ENCODE measurements at regions not wholly inside any gene's neighbourhood (a gene's known extent, or its start where the extent isn't known, plus 50 kb on each side); places are given as distances from the start of the nearest gene placed in this dataset.

DNA sequence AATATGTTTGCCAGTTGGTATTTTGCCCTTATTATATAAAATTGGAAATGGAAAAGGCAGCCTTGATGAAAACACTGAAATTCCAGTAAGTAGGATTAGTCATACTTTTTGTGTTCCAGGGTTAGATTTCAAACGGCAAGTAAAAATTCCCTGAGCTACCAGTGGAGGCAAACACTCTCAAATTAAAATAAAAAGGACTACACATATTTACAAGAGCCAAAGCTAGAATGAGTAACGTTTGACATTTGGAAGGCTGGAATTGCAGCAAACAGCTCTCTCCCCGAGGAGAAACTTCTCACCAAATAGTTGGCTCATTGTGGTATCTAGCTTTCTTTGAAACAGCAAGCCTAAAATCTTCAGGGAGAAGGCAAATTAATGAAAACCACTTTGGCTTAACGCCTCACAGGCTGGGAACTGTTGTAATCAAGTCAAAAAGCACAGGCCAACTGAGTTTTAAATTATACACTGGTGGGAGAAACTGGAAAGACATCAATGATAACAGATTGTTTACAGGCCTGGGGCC lies 288.4 kb downstream of the SNX13 start:
- DNase-seq (ENCODE audit: low spot score) = no peak

DNA sequence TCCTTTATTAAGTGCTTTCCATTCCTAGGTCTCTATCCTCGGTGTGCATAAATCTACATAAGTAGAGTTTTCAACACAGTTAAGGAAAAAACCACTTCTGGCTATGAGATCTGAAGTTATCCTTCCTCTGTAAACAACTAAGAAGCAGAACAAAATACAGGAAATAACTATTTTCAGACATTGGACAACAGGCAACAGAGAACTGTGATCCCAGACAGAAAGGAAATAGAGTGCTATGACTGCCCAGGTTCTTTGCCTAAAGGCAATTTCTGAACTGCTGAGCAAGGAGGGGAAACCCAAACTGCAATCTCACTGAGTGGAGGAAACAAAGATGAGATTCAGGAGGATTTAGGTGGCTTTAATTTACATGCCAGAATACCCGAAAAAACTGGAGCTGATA lies 285.4 kb downstream of the SNX13 start:
- DNase-seq (ENCODE audit: low spot score) = no peak

DNA sequence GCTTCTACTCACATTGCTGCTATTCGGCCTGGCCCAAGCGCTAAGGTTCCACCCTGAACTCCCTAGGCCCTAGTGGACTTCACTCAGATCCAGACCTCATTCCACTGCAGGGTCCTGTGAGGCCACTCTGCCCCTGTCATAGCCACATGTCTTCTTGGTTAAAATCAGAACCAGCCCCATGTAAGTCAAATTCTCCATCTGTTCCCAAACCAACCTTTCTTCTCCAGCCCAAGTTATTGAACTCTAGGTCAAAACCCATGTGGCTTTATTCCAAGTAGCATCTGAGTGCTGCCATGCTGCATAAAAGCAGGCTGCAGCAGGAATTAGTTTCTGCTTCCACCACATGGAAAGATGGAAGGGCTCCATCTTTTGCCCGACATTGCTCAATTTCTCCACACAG lies 281.2 kb downstream of the SNX13 start:
- DNase-seq (ENCODE audit: low spot score) = no peak

DNA sequence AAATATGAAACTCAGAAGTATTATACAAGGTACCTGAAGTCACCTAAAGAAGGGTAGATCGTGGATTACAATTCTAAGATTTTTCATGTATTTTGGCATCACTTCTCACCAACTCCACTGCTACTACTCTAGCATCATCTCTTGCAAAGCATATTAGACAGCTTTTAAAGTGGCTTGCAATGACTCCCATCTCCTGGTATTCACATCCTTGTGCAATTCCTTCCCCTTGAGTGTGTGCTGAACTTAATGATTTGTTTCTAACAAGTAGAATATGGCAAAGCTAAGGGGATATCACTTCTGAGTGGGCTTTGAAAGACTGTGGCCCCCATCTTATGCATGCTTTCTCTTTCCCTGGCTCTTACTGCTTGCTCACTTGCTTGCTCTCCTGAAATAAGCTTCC lies 280.2 kb downstream of the SNX13 start:
- DNase-seq (ENCODE audit: low spot score) = no peak

DNA sequence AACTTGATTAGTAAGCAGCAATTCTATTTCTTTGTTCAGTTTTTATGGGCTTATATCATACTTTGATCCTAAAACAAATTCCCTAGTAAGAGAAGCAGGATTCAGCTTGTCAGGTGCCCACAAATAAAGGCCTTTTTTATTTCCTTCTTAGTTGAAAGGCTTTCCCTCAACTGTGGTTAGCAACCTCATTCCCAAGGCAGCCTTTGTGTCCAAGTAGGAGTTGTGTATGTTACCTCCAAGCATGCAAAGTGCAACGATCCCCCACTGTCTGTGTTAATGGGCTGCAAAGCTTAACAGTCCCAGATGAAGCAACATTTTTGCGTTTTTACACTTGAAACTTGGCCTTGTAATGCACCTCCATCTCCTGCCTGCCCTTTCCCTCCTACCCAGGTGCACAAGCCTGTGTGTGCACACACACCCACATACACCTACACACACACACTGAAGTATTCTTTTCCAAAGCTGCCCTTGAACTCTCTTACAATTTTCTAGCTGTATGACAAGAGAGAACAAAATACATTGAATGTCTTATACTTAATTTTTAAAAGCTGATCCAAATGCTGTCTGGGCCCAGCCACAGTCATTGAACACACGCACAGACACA lies 278.2 kb downstream of the SNX13 start:
- no peak for DNase-seq (ENCODE audit: low spot score)

DNA sequence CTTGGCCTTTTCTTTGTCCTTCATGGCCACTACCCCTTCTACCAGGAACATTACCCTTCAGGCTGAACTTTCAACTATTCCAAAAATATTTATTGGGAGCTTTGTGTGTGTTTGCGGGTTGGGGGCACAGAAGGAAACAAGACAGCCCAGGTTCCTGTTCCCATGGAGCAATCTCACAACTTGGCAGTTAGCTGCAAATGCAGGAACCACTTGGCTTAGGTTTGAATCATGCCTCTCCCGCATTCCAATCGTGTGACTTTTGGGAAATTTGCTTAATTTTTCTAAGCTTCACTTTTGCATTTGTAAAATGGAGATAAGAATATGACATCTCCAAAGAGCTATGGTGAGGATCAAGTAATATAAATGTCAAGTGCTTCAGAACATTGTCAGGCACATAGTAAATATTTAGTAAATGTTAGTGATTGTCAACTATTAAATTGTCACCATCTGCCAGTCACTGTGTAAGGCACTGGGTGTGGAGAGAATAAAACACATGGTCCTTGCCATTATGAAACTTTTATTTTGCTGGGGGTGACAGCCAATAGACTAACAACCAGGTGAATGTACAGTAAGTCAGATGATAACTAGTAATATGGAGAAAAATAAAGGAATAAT lies 277.1 kb downstream of the SNX13 start:
- no peak for DNase-seq (ENCODE audit: low spot score)

DNA sequence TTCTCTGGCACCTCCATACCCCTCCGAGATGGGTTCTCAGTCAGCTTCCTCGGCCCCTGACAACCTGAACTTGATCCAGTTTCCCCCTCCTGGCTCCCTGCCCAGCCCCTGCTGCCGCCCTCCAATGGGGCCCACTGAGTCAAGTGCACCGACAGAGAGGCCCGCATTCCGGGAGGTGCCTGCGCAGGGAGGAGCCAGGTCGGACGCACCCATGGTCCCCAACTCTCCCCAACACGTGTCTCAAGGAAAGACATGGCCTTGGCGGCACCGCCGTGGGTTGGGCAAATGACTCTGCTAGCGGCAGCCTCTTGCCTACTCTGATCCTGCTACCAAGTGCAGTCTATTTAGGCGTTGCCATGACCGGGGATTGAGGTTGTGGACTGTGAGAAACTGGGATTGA lies 275.3 kb downstream of the SNX13 start:
- no peak for DNase-seq (ENCODE audit: low spot score)

DNA sequence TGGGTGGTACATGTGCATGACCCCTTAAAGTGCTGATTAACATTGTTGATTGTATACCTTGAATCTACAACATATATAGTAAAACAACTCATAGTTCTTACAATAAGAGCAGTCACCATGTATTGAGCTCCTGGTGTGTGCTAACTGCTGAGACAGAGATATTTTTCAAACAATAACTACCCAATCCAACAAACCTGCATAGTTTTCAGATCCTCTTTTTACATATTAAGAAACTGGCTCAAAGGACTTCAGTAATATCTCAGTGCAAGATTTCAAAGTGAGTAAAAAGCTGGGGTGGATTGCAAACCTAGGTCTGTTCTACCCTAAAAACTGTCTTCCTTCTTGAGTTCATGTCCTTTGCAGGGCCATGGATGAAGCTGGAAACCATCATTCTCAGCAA lies 272.2 kb downstream of the SNX13 start:
- DNase-seq (ENCODE audit: low spot score) = no peak

DNA sequence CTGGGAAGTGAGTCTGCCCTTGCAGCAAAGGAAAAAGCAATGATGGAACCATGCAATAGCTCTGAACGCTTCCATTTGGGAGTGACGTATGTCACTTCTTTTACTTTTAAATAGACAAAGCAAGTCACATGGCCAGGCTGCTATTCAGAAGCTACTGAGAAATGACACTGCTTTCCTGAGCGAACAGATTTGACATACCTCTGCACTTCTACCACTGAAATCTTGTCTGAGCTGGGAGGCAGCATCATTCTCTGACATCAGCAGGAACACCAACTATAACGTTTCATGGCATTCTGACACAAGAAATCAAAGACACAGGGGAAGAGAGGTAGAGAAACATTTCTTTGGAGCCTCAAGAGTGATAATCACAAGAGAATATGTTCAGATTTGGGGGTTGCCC lies 271.1 kb downstream of the SNX13 start:
- no peak for DNase-seq (ENCODE audit: low spot score)

DNA sequence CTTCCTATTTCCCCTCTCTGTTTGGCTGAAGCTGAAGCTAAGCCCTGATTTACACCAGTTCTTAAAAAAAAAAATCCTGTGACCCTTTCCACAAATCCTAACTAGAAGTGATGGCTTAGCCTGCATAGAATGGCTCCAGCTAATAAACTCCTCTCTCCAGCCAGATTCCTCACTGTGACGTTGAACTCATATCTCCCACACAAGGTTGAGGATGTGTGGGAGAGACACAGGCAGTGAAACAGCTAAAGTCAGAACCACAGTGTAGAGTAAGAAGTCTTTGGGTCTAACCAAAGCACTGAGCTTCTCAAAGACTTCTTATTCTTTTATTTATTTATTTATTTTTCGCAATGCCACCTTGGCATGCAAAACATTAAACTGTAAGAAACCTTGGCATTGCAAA lies 268.3 kb downstream of the SNX13 start:
- no peak for DNase-seq (ENCODE audit: low spot score)

DNA sequence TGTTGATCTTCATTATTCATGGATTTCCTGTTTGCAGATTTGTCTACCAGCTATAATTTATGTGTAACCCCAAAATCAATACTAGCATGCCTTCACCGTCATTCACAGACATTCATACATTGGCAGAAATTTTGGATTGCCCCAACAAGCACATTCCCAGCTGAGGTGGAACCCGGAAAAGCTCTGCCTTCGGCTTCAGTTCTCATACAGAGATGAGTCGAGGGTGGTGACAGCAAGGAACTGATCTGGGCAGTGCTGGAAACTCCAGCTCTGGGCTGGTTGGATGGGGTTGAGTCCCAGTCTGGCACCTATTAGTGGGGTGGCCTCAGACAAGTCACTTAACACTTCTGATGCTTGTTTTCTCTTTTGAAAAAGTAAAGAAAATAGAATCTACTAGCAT lies 267.5 kb downstream of the SNX13 start:
- no peak for DNase-seq (ENCODE audit: low spot score)

DNA sequence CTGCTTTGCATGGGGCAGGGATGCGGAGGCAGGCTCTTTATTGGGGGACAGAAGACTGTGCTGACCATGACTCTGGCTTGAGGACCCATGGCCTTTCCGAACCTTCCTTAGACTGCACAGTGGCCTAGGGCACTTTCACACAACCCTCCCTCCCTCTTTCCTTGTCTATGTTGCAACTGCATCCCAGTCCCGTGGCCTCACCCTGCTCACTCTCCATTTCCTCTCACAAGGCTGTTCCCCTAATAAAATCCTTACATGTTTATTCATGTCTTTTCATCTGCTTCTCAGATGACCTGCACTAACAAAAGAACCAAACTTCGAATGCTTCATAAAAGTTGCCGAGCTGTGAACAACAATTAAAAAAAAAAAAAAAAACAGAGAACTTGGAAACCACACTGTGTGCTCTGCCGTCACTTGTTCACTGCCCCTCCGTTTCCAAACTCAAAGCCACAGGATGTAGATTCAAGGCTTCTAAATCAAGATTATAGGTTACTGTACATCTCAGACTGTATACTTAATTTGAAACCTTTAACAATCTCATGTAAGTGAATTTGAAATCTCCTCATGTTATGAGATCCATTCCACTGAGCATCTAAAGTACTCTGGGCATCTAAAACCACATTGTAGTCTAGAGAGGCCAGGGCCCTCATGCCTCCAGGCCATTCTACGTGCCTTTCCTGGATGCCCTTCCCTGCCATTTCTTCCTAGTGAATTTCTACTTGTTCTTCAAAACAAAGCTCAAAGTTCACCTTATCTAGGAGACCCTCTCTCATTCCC lies 265.9 kb downstream of the SNX13 start:
- DNase-seq (ENCODE audit: low spot score) = no peak

DNA sequence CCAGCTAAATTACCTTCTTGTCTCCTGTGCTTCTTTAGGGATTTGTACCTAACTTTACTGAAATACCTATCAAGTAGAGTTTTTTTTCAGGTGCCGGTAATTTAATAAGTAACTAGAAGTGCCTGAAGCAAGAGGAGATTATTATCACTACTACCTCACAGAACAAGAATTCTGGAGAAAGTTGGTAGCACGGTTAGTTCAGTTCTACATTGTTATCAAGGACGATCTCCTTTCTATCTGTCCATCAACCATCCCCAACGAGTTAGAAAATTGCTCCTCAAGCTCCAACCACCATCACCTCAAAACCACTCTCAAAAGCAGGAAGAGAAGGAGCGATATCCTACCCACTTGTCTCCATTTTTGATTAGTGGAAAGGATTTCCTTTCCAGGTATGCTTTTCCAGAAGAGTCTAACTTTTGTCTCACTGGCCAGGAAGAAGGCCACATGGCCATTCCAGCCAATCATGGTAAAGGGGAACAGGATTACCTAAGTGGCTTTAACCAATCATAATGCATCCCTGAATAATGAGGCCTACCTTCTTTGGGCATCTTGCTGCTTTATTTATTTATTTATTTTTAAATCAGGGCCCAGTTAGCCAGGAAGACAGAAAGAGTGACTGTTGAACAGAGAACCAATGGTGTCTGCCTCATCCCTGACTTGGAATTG lies 265.2 kb downstream of the SNX13 start:
- no peak for DNase-seq (ENCODE audit: low spot score)

DNA sequence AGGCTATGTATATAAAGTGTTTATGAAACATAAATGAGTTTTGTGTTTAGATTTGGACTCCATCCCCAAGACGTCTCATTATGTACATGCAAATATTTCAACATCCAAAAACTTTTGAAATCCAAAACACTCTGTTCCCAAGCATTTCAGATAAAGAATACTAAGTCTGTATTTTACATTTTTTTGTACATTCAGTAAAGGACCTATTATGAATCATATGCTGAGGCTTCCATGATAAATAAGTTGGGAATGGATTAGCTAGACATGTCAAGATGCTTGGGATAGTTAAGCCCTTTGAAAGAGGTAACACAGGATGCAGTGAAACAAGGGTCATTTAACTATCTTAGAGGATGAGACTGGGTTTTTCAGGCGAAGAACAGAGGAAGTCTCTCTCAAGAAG lies 262.9 kb downstream of the SNX13 start:
- DNase-seq (ENCODE audit: low spot score) = no peak

DNA sequence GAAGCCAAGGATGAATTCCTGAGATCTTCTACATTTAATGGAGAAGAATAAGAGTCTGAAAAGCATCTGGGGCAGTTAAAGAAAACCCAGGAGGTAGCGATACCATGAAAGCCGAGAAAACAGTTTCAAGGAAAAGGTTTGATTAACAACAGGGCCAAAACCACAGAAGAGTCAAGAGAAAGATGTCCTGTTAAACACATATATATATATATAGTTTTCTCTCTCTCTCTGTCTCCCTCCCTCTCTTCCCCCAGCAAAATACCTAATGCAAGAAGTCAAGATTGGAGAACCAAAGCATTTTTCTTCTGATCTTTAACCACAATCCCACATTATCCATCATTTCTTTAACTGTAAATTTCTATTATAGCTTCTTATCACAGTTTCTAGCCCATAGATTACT lies 261.4 kb downstream of the SNX13 start:
- no peak for DNase-seq (ENCODE audit: low spot score)

DNA sequence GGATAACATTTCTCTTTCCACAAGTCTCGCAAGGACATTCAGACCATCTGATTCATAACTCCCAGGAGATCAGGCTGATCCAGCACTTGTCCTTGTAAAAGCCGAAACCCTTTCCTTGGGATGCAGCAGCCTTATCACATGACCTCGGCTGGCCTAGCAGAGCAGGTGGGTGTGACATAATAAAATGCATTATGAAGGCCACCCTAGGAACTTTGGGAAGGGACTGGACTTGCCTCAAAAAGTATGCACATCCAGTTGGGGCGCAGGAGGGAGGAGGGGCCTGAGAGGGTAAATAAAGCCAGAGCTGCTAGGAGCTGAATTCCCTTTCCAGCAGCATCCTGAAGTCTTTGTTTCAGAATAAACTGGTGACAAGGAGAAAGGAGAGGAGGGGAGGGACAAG lies 260.8 kb downstream of the SNX13 start:
- DNase-seq (ENCODE audit: low spot score) = no peak

DNA sequence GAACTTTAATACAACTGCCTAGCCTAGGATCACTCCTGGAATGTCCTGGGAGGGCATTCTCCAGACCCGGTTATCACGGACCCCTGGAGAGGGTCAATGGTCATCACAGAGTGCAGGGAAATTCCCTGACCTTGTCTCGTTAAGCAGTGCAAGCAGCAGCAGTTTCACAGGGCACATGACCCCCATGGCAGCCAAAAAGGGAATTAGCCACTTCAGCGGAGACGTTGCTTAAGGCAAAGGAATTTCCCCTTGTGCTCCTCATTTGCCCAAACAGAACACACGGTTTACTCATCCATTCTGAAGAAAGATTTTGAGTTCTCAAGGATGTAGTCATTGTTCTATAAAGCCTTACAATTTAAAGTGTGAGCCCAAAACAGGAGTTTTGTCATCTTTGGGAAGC lies 260.3 kb downstream of the SNX13 start:
- peak; percentile 11 for DNase-seq (ENCODE audit: low spot score)

DNA sequence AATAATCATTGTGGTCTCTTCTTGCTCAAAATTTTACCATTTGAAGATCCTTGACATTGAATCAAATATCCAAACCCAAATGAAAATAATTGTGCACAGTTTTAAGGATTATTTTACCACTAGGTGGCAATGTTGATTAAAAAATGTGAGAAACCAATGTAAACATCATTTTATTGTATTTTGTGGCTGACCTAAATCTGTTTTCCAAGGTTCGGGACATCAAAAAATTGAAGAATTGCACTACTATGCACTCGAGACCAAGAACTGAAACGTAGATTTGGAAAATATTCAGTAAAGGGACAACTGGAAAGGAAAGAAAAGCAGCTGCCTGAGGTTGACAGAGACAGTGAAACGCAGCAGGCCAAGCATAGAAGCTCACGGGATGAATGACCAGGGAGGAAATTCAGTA lies 259.3 kb downstream of the SNX13 start:
- DNase-seq (ENCODE audit: low spot score) = peak; percentile 34

DNA sequence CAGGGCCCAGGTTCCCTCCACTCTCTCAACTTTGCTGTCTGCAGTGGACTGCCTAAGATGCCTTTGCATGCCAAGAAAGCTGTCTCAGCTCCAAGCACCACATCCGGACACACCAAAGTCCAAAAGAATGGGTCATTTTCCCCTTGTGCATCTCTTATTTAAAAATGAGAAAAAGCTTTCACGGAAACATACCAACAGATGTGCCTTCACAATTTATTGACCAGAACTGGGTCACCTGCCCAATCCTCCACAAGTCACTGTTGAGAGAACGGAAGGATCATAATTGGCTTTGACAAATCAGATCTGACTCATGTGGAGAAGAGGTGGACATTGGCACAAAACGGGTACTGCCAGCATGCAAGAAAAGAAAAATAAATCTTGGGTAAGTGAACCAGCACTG lies 258.3 kb downstream of the SNX13 start:
- DNase-seq (ENCODE audit: low spot score) = no peak

DNA sequence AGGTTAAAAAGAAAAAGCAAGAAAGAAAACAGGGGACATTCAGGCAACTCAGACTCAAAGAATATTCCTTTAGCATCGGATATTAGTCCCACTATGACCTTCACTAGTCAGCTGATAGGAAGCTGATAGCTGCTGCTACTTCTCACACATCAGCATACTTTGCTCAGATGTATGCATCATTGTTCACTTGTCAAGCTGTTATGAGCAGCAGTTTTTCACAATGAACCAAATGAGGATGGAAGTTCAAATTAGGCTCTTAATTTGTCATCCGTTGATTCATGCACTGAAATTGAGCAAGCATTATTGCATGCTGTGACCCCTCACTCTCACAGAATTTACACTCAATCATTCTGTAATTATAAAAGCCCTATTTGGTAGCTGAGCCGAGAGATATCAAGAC lies 257.7 kb downstream of the SNX13 start:
- DNase-seq (ENCODE audit: low spot score) = no peak

DNA sequence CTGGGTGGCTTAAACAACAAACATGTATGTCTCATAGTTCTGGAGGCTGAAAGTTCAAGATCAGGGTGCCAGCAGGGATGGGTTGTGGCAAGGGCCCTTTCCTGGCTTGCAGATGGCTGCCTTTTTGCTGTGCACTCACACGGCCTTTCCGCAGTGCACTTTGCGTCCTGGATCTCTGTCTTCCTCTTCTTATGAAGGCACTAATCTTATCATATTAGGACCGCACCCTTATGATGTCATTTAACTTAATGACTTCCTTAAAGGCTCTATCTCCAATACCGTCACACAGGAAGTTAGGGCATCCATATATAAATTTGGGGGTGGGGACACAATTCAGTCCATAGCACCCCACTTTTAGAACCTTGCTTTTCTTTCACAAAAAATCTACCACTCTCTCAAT lies 255.2 kb downstream of the SNX13 start:
- DNase-seq (ENCODE audit: low spot score) = no peak

DNA sequence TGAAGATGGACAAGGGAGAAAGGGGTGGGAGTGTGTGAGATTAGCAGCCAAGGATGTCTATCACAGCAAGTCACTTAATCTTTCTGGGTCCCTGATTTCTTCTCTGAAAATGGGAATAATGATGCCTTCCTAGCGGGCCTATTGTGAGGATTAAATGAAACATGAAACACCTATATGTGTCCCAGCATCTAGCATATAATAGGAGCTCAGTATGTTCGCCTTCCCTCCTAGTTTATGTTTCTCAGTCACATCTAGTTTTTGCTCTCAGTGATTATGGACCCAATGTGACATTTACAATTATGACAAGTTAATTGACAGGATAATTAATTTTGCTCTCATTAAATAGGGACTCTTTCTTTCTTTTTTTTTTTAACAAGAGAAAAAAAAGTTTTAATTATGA lies 252.9 kb downstream of the SNX13 start:
- DNase-seq (ENCODE audit: low spot score) = no peak

DNA sequence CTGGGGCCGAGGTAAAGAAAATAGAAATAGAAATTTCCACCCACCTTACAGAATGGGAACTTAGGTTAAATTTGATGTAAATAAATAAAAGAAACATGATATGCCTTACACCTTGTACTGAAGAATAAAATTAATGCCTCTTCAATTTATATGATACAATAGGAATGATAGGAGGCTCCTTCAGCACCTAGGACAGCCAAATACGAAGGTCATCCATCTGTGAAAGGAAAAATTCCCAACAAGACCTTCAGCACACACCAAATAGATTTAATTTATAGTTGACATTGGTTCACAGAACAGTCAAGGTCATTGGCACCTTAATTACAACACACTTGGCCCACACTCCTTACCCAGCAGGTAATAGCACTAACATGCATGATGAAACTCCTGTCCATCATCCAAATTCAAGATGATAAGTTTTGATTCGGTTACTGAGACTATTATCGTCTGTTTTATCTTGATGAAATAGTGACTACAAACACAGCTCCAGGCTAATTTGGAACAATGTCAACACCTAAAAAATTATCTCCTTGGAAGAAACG lies 250.9 kb downstream of the SNX13 start:
- no peak for DNase-seq (ENCODE audit: low spot score)
